ENCODE measurements at regions not wholly inside any gene's neighbourhood (a gene's known extent, or its start where the extent isn't known, plus 50 kb on each side); places are given as distances from the start of the nearest gene placed in this dataset.

GRCh38 chr9:88798476-88798875, 192.8 kb upstream of the S1PR3 start:
- Histone ChIP-seq H3K4me3 (ENCODE audit: low read depth, low read length) (no peak overlapping the region), H3K36me3 (ENCODE audit: control insufficient read depth, insufficient read depth, low read length) (no peaks in the 10 kb centered on the region), H3K9me3 (ENCODE audit: control insufficient read depth, insufficient read depth, low read length) (no peaks in the 10 kb centered on the region), H3K4me1 (ENCODE audit: control insufficient read depth, insufficient read depth, low read length) (no peaks in the 10 kb centered on the region), H3K9ac (ENCODE audit: low read depth, low read length) (no peak overlapping the region), H3K27me3 (ENCODE audit: control insufficient read depth, insufficient read depth, low read length) (no peaks in the 10 kb centered on the region), H3K27ac (ENCODE audit: low read depth, low read length) (no peak overlapping the region)

- no peak overlapping the region for H3K9ac ChIP-seq (ENCODE audit: low read depth, low read length)
- no peaks in the 10 kb centered on the region for H3K36me3 ChIP-seq (ENCODE audit: control insufficient read depth, insufficient read depth, low read length)
- H3K27me3 ChIP-seq (ENCODE audit: control insufficient read depth, insufficient read depth, low read length) = no peaks in the 10 kb centered on the region
- H3K27ac ChIP-seq (ENCODE audit: low read depth, low read length) = no peak overlapping the region
- no peak overlapping the region for H3K4me3 ChIP-seq (ENCODE audit: low read depth, low read length)
- H3K4me1 ChIP-seq (ENCODE audit: control insufficient read depth, insufficient read depth, low read length) = no peaks in the 10 kb centered on the region
- no peaks in the 10 kb centered on the region for H3K9me3 ChIP-seq (ENCODE audit: control insufficient read depth, insufficient read depth, low read length)
Measured at GRCh38 chr9:88799541-88800328, 191.5 kb upstream of the S1PR3 start.

GRCh38 chr9:88800329-88800682, 191.0 kb upstream of the S1PR3 start:
- H3K4me1 ChIP-seq (ENCODE audit: control insufficient read depth, insufficient read depth, low read length) = no peaks in the 10 kb centered on the region
- H3K27me3 ChIP-seq (ENCODE audit: control insufficient read depth, insufficient read depth, low read length) = no peaks in the 10 kb centered on the region

GRCh38 chr9:88801214-88801796, 190.0 kb upstream of the S1PR3 start:
- Histone ChIP-seq H3K27ac (ENCODE audit: low read depth, low read length) (no peak overlapping the region), H3K4me1 (ENCODE audit: control insufficient read depth, insufficient read depth, low read length) (no peaks in the 10 kb centered on the region), H3K9me3 (ENCODE audit: control insufficient read depth, insufficient read depth, low read length) (no peaks in the 10 kb centered on the region), H3K27me3 (ENCODE audit: control insufficient read depth, insufficient read depth, low read length) (no peaks in the 10 kb centered on the region), H3K36me3 (ENCODE audit: control insufficient read depth, insufficient read depth, low read length) (no peaks in the 10 kb centered on the region), H3K4me3 (ENCODE audit: low read depth, low read length) (no peak overlapping the region), H3K9ac (ENCODE audit: low read depth, low read length) (no peak overlapping the region)

More at GRCh38 chr9:88800329-88800682, 191.0 kb upstream of the S1PR3 start:
- no peak overlapping the region for H3K4me3 ChIP-seq (ENCODE audit: low read depth, low read length)
- H3K9ac ChIP-seq (ENCODE audit: low read depth, low read length) = no peak overlapping the region
- no peaks in the 10 kb centered on the region for H3K36me3 ChIP-seq (ENCODE audit: control insufficient read depth, insufficient read depth, low read length)
- no peaks in the 10 kb centered on the region for H3K9me3 ChIP-seq (ENCODE audit: control insufficient read depth, insufficient read depth, low read length)
- H3K27ac ChIP-seq (ENCODE audit: low read depth, low read length) = no peak overlapping the region

GRCh38 chr9:88802533-88802932, 188.7 kb upstream of the S1PR3 start:
- no peak overlapping the region for H3K9ac ChIP-seq (ENCODE audit: low read depth, low read length)
- H3K27me3 ChIP-seq (ENCODE audit: control insufficient read depth, insufficient read depth, low read length) = no peaks in the 10 kb centered on the region
- H3K36me3 ChIP-seq (ENCODE audit: control insufficient read depth, insufficient read depth, low read length) = no peaks in the 10 kb centered on the region

GRCh38 chr9:88803546-88804253, 187.6 kb upstream of the S1PR3 start:
- no peak overlapping the region for H3K27ac ChIP-seq (ENCODE audit: low read depth, low read length)

More at GRCh38 chr9:88802533-88802932, 188.7 kb upstream of the S1PR3 start:
- H3K9me3 ChIP-seq (ENCODE audit: control insufficient read depth, insufficient read depth, low read length) = no peaks in the 10 kb centered on the region
- no peaks in the 10 kb centered on the region for H3K4me1 ChIP-seq (ENCODE audit: control insufficient read depth, insufficient read depth, low read length)
- no peak overlapping the region for H3K4me3 ChIP-seq (ENCODE audit: low read depth, low read length)
- H3K27ac ChIP-seq (ENCODE audit: low read depth, low read length) = no peak overlapping the region

GRCh38 chr9:88804254-88804596, 187.0 kb upstream of the S1PR3 start:
- Histone ChIP-seq H3K9ac (ENCODE audit: low read depth, low read length) (no peak overlapping the region), H3K27me3 (ENCODE audit: control insufficient read depth, insufficient read depth, low read length) (no peaks in the 10 kb centered on the region), H3K4me1 (ENCODE audit: control insufficient read depth, insufficient read depth, low read length) (no peaks in the 10 kb centered on the region), H3K36me3 (ENCODE audit: control insufficient read depth, insufficient read depth, low read length) (no peaks in the 10 kb centered on the region), H3K27ac (ENCODE audit: low read depth, low read length) (no peak overlapping the region), H3K4me3 (ENCODE audit: low read depth, low read length) (no peak overlapping the region), H3K9me3 (ENCODE audit: control insufficient read depth, insufficient read depth, low read length) (no peaks in the 10 kb centered on the region)

More at GRCh38 chr9:88803546-88804253, 187.6 kb upstream of the S1PR3 start:
- Histone ChIP-seq H3K4me1 (ENCODE audit: control insufficient read depth, insufficient read depth, low read length) (no peaks in the 10 kb centered on the region), H3K36me3 (ENCODE audit: control insufficient read depth, insufficient read depth, low read length) (no peaks in the 10 kb centered on the region), H3K9ac (ENCODE audit: low read depth, low read length) (no peak overlapping the region), H3K9me3 (ENCODE audit: control insufficient read depth, insufficient read depth, low read length) (no peaks in the 10 kb centered on the region), H3K27me3 (ENCODE audit: control insufficient read depth, insufficient read depth, low read length) (no peaks in the 10 kb centered on the region), H3K4me3 (ENCODE audit: low read depth, low read length) (no peak overlapping the region)

GRCh38 chr9:88805217-88805943, 185.9 kb upstream of the S1PR3 start:
- Histone ChIP-seq H3K36me3 (ENCODE audit: control insufficient read depth, insufficient read depth, low read length) (no peaks in the 10 kb centered on the region), H3K4me1 (ENCODE audit: control insufficient read depth, insufficient read depth, low read length) (no peaks in the 10 kb centered on the region), H3K9ac (ENCODE audit: low read depth, low read length) (no peak overlapping the region), H3K27me3 (ENCODE audit: control insufficient read depth, insufficient read depth, low read length) (no peaks in the 10 kb centered on the region), H3K4me3 (ENCODE audit: low read depth, low read length) (no peak overlapping the region), H3K9me3 (ENCODE audit: control insufficient read depth, insufficient read depth, low read length) (no peaks in the 10 kb centered on the region), H3K27ac (ENCODE audit: low read depth, low read length) (no peak overlapping the region)

GRCh38 chr9:88807426-88807825, 183.8 kb upstream of the S1PR3 start:
- H3K27ac ChIP-seq (ENCODE audit: low read depth, low read length) = no peak overlapping the region
- H3K4me1 ChIP-seq (ENCODE audit: control insufficient read depth, insufficient read depth, low read length) = no peaks in the 10 kb centered on the region
- no peaks in the 10 kb centered on the region for H3K9me3 ChIP-seq (ENCODE audit: control insufficient read depth, insufficient read depth, low read length)
- H3K4me3 ChIP-seq (ENCODE audit: low read depth, low read length) = no peak overlapping the region
- no peak overlapping the region for H3K9ac ChIP-seq (ENCODE audit: low read depth, low read length)
- H3K27me3 ChIP-seq (ENCODE audit: control insufficient read depth, insufficient read depth, low read length) = no peaks in the 10 kb centered on the region
- H3K36me3 ChIP-seq (ENCODE audit: control insufficient read depth, insufficient read depth, low read length) = no peaks in the 10 kb centered on the region

- no peak overlapping the region for H3K9ac ChIP-seq (ENCODE audit: low read depth, low read length)
- H3K36me3 ChIP-seq (ENCODE audit: control insufficient read depth, insufficient read depth, low read length) = no peaks in the 10 kb centered on the region
- no peaks in the 10 kb centered on the region for H3K9me3 ChIP-seq (ENCODE audit: control insufficient read depth, insufficient read depth, low read length)
- no peaks in the 10 kb centered on the region for H3K27me3 ChIP-seq (ENCODE audit: control insufficient read depth, insufficient read depth, low read length)
- no peak overlapping the region for H3K27ac ChIP-seq (ENCODE audit: low read depth, low read length)
- H3K4me1 ChIP-seq (ENCODE audit: control insufficient read depth, insufficient read depth, low read length) = no peaks in the 10 kb centered on the region
- H3K4me3 ChIP-seq (ENCODE audit: low read depth, low read length) = no peak overlapping the region
Measured at GRCh38 chr9:88808019-88808656, 183.1 kb upstream of the S1PR3 start.
